Activated CD8-positive, alpha-beta T cell treated with anti-CD3 and anti-CD28 coated beads for 36 hours (primary cell): ENCODE measurements at regions not wholly inside any gene's neighbourhood (a gene's known extent, or its start where the extent isn't known, plus 50 kb on each side); places are given as distances from the start of the nearest gene placed in this dataset.

Experiments
- ATAC-seq: fragments of 200-7000 bp; cut with Tn5 transposase; one replicate; pipeline ENCODE4 v1.10.0; 2021; ENCODE audit warnings: mild to moderate bottlenecking, moderate library complexity
- CTCF ChIA-PET: fragments of 350-600 bp; sonication (Branson Sonifier 250); formaldehyde crosslinking; loops from one replicate; lab custom pipeline; 2021; ENCODE audit warnings: antibody characterized with exemption; lab: Charles Lee
- POLR2A ChIA-PET: fragments of 350-600 bp; sonication (Branson Sonifier 250); formaldehyde crosslinking; loops from one replicate; lab custom pipeline; 2021; ENCODE audit warnings: antibody characterized with exemption; lab: Charles Lee
- DNase-seq: peaks from one replicate; pipeline ENCODE4 v3.0.0-alpha.2; 2020
- H3K27ac Mint-ChIP-seq: one replicate; pipeline ENCODE4 v1.8.0; 2021; ENCODE audit warnings: mild to moderate bottlenecking, mixed read lengths
- H3K27me3 Mint-ChIP-seq: one replicate; pipeline ENCODE4 v1.8.0; 2021; ENCODE audit warnings: mixed read lengths
- H3K36me3 Mint-ChIP-seq: one replicate; pipeline ENCODE4 v1.8.0; 2021; ENCODE audit warnings: low read depth, mixed read lengths
- H3K4me1 Mint-ChIP-seq: one replicate; pipeline ENCODE4 v1.8.0; 2021; ENCODE audit warnings: low read depth, mixed read lengths
- H3K4me3 Mint-ChIP-seq: one replicate; pipeline ENCODE4 v1.8.0; 2021; ENCODE audit warnings: mild to moderate bottlenecking, moderate library complexity, mixed read lengths
- H3K9me3 Mint-ChIP-seq: one replicate; pipeline ENCODE4 v1.8.0; 2021; ENCODE audit warnings: mixed read lengths
- intact Hi-C: fragments of 100-400 bp; cut with micrococcal nuclease; formaldehyde crosslinking; loops from one replicate; pipeline ENCODE4 v1.10.0; 2022
- TF ChIP-seq, protein P1 (sequence below): fragments of 200-600 bp; IDR thresholded peaks from one replicate; pipeline ENCODE4 v1.8.0; 2022; ENCODE audit warnings: antibody characterized with exemption, mild to moderate bottlenecking

DNA sequence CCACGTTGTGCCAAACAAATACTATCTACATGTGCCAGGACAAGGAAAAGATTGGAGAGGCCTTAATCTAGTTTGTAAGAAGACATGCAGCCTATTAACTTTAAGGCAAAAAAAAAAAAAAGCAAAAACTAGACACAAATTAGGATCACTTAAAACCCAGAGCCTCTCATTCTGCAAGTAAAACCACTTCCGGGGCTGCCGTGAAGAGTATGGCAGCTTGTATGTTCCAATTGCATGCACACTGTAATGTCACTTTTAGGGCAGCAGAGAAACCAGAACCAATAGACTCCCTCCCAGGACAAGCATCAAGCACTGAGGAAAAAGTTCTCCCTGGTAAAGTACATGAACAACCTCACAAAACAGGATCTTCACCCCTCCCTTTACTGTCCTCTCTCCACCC, 70.6 kb downstream of the RSL24D1 start:
- Mint-ChIP-seq H3K9me3 (no peaks in the 10 kb centered on the region), H3K27ac (no peak overlapping the region), H3K27me3 (peaks cover 7% of the 10 kb centered on the region), H3K4me3 (no peak overlapping the region), H3K36me3 (no peaks in the 10 kb centered on the region), H3K4me1 (no peaks in the 10 kb centered on the region)
- DNase-seq: no peak
- ChIA-PET CTCF (no interaction called here), POLR2A (no interaction called here)
- TF ChIP-seq, protein P1, sequence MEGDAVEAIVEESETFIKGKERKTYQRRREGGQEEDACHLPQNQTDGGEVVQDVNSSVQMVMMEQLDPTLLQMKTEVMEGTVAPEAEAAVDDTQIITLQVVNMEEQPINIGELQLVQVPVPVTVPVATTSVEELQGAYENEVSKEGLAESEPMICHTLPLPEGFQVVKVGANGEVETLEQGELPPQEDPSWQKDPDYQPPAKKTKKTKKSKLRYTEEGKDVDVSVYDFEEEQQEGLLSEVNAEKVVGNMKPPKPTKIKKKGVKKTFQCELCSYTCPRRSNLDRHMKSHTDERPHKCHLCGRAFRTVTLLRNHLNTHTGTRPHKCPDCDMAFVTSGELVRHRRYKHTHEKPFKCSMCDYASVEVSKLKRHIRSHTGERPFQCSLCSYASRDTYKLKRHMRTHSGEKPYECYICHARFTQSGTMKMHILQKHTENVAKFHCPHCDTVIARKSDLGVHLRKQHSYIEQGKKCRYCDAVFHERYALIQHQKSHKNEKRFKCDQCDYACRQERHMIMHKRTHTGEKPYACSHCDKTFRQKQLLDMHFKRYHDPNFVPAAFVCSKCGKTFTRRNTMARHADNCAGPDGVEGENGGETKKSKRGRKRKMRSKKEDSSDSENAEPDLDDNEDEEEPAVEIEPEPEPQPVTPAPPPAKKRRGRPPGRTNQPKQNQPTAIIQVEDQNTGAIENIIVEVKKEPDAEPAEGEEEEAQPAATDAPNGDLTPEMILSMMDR: no peak
- no peak for ATAC-seq
- intact Hi-C loops: no loop called here

DNA sequence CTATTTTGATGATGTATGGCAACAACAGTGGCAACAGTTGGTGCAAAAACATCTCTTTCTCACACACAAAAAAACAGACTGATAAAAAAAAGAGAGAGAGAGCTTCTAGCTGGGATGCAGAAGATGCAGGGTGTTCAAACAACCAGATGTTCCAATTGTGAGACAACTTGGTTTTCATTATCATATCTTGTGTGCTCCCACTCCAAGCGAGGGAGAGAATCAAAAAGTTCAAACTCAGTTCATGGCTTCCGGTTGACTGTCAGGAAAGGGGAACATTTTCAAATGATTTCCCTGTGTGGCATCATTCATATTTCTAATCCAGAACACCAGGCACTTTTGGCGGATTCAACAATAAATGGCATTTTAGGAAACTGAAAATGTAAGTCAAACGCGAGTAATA, 72.1 kb downstream of the RSL24D1 start:
- H3K27ac Mint-ChIP-seq: no peak overlapping the region

DNA sequence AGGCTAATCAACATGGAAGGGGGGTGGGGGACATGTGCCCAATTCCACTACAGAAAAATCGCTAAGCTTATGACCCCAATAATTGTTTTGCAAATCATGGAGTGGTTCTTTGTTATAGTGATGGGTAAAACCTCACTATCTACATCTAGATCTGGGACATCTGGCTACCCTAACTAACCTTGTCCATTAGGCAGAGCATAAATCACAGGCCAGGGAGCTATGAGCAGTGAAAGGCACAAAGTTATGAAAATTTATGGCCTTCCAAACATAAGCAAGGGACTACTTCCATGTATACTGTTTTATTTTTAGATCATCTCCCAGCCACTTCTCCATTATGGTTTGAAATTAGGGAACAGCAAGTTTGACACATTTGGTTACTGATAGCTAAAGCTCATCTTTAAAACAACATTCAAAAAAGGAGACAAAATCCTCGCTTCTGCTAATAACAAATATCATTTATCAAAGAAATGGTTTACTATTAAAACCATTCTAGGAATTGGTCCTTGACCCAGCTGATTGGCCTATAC, 78.3 kb downstream of the RSL24D1 start:
- no peaks in the 10 kb centered on the region for H3K9me3 Mint-ChIP-seq
- ATAC-seq (no peak), DNase-seq (no peak)
- H3K27ac Mint-ChIP-seq: no peak overlapping the region
- TF ChIP-seq, protein P1: no peak
- H3K36me3 Mint-ChIP-seq: no peaks in the 10 kb centered on the region
- H3K4me3 Mint-ChIP-seq: no peak overlapping the region
- intact Hi-C loops: no loop called here
- H3K4me1 Mint-ChIP-seq: no peaks in the 10 kb centered on the region
- CTCF ChIA-PET: interaction anchor here (0.6 to 1.5 kb wide), 2 partner anchors 50 to 66 kb away, joined by 3 to 4 read pairs; no protein-coding TSS in a partner anchor
- H3K27me3 Mint-ChIP-seq: no peaks in the 10 kb centered on the region
- POLR2A ChIA-PET: no interaction called here

More for the DNA sequence above, 72.1 kb downstream of the RSL24D1 start:
- Mint-ChIP-seq H3K4me3 (no peak overlapping the region), H3K27me3 (peaks cover 2% of the 10 kb centered on the region), H3K9me3 (no peaks in the 10 kb centered on the region), H3K4me1 (no peaks in the 10 kb centered on the region), H3K36me3 (no peaks in the 10 kb centered on the region)
- TF ChIP-seq, protein P1: no peak
- DNase-seq: no peak
- ChIA-PET CTCF (interaction anchor here (1.0 kb wide), 1 partner anchor 314 kb away, joined by 3 read pairs; no protein-coding TSS in a partner anchor), POLR2A (interaction anchor here (1.2 kb wide), 1 partner anchor 40 kb away, joined by 3 read pairs; no protein-coding TSS in a partner anchor)
- ATAC-seq: no peak
- intact Hi-C loops: no loop called here

DNA sequence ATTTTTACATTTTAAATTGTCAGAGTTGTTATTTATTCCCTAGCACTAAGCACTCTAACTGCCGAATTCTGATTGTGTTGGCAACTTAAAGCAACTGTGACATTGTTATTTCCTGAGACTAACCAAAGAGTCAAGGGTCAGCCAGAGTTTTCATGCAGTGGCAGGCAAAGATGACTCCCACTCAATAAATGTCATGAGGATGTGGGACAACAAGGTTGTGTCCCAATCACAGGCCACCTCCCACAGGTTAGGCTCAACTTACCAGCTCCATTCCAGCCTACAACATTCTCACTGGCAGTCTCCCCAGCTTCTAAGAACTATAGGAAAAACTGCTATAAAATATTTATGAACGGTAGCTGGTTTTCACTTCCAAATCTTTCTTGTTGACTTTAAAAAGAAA, 80.1 kb downstream of the RSL24D1 start:
- no peak overlapping the region for H3K4me3 Mint-ChIP-seq
- H3K9me3 Mint-ChIP-seq: no peaks in the 10 kb centered on the region
- no peaks in the 10 kb centered on the region for H3K36me3 Mint-ChIP-seq
- no peak for ATAC-seq
- no peak overlapping the region for H3K27ac Mint-ChIP-seq
- TF ChIP-seq, protein P1: no peak
- no peaks in the 10 kb centered on the region for H3K27me3 Mint-ChIP-seq
- H3K4me1 Mint-ChIP-seq: no peaks in the 10 kb centered on the region
- ChIA-PET POLR2A (no interaction called here), CTCF (no interaction called here)
- intact Hi-C loops: no loop called here
- DNase-seq: no peak

DNA sequence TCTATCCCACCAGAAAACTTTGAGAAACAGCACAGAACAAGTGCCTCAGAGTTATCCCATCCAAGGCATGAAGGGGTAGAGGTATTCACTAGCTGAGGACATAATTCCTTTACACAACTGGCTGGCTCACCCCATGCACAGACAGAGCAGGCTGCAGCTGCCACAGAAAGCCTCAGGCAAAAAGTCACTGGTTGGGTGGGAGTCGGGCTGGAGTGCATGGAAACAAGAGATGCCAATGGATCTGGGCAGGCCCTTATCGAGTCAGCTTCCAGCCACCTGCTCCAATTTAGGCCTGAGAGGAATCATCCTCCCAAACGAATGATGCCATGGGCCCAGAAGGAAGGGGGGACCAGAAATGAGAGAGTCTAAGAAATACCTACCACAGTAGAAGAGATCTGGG, 83.0 kb downstream of the RSL24D1 start:
- Mint-ChIP-seq H3K4me1 (no peaks in the 10 kb centered on the region), H3K36me3 (no peaks in the 10 kb centered on the region), H3K9me3 (no peaks in the 10 kb centered on the region), H3K4me3 (no peak overlapping the region), H3K27me3 (no peaks in the 10 kb centered on the region), H3K27ac (no peak overlapping the region)
- DNase-seq: no peak
- ATAC-seq: no peak
- TF ChIP-seq, protein P1: no peak
- ChIA-PET POLR2A (no interaction called here), CTCF (no interaction called here)
- intact Hi-C loops: no loop called here
